ENCODE measurements at regions not wholly inside any gene's neighbourhood (a gene's known extent, or its start where the extent isn't known, plus 50 kb on each side); places are given as distances from the start of the nearest gene placed in this dataset.
"Not testable (repeated sequence)": the region's sequence is repeated elsewhere in the genome, so short reads cannot be mapped to it uniquely, and the experiment has no call there.

DNA sequence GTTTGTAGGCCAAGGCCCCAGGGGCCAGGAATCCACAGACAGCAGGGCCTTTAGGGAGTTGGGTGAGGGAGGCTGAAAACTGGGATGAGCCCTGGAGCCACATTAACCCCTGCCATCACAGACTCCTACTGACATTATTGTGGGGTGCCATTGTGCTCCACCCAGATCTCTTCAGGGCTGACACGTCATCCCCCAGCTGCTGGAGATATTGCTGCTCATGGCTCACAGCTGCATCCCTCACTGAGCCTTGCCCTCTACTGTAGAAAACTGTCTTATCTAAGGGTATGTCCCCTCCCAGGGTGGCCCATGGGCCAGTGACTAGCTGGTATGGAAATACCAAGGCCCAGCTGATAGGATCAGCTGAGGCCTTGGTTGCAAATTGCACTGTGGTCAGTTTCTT, 87.3 kb upstream of the PRR23C start:
- no peak for DNase-seq (ENCODE audit: extremely low read depth in 1 of 2, low read depth in 1 of 2)

GRCh38 chr3:139132976-139133375, 88.3 kb upstream of the PRR23C start:
- no peak for DNase-seq (ENCODE audit: extremely low read depth in 1 of 2, low read depth in 1 of 2)

DNA sequence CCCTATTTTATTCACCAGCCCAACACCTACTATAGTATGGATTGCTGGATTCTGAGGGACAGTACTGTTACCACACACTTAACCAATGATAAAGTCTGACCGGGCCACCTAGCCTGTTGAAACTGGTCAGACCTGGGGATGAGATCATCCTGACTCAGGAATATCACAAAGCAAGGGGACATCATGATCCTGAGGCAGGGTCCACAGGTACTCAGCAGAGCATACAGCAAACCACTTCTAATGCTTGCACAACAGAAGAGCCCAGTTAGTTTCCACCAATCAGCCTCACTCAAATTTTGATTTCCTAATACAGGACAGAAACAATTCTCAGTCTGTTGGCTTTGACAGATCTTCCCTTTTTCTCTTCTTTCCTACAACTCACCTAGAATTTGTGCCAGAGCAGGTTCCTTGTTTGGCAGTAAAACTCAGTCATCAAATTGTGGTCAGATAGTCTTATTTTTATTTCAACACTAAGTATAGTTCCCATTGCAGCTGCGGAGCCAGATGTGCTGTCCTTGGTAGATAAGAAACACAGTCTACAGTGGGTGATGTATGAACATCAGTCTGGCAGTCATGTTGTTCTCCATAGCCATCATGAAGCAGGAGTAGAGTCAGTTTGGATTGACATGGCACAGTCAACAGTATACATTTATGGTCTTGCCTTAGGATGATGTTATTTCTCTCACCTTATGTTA, 90.1 kb upstream of the PRR23C start:
- no peak for DNase-seq (ENCODE audit: extremely low read depth in 1 of 2, low read depth in 1 of 2)

DNA sequence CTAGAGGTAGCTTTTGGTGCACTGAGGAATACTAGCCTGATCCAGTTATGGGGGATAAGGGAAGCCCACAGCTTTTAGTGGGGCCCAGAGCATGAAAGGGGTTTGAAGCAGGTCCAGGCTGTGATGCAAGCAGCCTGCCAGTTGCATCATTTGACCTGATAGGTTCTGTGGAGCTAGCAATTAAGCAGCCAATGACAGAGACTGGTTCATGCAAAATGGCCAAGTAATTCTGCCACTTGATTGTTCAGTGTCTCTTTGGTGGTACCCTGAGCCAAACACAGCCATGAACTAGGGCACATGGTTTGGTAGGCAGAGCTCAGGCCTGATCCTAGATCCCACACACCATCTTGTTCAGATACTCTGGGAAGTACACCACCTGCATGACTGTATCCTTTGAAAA, 91.0 kb upstream of the PRR23C start:
- DNase-seq (ENCODE audit: extremely low read depth in 1 of 2, low read depth in 1 of 2) = no peak

DNA sequence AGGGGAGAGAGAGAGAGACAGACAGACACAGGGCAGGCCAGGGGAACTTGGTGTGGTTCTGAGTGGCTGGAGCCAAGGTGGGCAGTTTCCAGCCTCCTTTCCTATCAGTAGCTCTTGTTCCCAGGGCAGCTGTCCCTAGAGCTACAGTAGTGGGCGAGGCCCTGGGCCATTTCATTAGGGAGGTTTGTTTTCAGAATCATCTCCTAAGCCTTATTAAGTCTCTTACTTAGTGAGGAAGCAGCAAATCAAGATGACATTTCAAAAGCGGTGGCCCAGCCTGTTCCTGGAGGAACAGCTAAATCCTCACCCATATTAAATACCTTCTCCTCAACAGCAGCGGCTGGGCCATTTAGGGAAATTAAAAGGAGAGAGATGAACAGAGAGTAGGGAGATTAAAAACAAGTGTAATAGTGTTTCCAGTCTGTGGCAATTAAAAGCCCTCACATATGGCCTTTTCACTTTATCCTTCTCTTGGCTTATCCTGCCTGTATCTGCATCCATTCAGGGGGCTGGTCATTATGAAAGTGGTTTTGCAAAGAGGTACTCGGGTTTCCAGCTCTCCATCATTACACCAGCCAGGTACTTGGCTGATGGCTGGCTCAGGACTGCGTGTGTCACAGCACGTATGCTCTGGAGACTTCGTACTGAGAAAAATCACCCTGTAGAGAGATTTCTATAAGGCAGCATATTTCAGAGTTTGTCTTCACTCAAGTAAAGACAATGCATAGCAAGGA, 91.9 kb upstream of the PRR23C start:
- no peak for DNase-seq (ENCODE audit: extremely low read depth in 1 of 2, low read depth in 1 of 2)

GRCh38 chr3:139140553-139140952, 95.9 kb upstream of the PRR23C start:
- no peak for DNase-seq (ENCODE audit: extremely low read depth in 1 of 2, low read depth in 1 of 2)

GRCh38 chr3:139145980-139146379, 101.3 kb upstream of the PRR23C start:
- DNase-seq (ENCODE audit: extremely low read depth in 1 of 2, low read depth in 1 of 2) = not testable (repeated sequence)

DNA sequence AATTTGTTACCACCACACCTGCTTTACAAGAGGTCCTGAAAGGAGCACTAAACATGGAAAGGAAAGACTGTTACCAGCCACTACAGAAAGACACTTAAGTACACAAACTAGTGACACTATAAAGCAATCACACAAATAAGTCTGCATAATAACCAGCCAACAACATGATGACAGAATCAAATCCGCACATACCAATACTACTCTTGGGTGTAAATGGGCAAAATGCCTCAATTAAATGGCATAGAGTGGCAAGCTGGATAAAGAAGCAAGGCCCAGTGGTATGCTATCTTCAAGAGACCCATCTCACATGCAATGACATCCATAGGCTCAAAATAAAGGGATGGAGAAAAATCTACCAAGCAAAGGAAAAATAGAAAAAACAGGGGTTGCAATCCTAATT, 106.8 kb upstream of the PRR23C start:
- no peak for DNase-seq (ENCODE audit: extremely low read depth in 1 of 2, low read depth in 1 of 2)

- DNase-seq (ENCODE audit: extremely low read depth in 1 of 2, low read depth in 1 of 2) = not testable (repeated sequence)
Observed at GRCh38 chr3:139153434-139153833, 108.7 kb upstream of the PRR23C start.

DNA sequence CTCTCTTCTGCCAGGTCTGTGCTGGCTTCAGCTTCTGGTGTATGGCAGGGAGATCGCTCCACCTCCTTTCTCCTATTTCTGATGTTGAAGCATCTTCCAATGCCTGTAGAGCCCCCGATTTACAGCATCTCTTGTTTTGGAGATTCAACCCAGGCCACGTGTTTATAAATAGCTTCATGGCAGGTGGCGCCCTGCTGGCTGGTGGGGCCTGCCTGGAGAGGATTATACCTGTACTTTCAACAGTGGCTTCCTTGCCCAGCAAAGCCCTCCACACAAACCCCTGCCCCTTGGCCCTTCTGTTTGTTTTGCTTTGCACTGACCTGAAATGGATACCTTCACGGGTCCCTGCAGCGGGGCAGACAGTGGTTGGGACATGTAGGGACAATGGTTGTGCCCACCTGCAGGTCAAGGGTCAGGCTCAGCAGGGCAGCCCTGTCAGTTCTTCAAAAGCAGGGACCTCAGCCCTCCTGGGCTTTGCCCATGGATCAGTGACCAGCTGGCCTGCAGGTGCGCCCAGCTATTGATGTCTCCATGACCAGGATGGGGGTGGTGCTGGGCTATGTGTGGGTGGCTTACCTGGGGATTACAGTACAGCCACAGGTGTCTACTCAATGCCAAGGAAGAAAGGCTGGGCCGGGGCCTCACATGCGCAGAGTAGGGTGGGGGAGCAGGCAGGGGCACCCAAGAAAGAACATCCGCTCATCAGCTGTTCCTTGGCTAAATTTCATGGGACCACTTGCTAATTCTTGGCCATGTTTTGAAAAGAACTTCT, 112.7 kb upstream of the PRR23C start:
- DNase-seq (ENCODE audit: extremely low read depth in 1 of 2, low read depth in 1 of 2) = no peak

GRCh38 chr3:139159356-139159755, 114.7 kb upstream of the PRR23C start:
- DNase-seq (ENCODE audit: extremely low read depth in 1 of 2, low read depth in 1 of 2) = no peak

DNA sequence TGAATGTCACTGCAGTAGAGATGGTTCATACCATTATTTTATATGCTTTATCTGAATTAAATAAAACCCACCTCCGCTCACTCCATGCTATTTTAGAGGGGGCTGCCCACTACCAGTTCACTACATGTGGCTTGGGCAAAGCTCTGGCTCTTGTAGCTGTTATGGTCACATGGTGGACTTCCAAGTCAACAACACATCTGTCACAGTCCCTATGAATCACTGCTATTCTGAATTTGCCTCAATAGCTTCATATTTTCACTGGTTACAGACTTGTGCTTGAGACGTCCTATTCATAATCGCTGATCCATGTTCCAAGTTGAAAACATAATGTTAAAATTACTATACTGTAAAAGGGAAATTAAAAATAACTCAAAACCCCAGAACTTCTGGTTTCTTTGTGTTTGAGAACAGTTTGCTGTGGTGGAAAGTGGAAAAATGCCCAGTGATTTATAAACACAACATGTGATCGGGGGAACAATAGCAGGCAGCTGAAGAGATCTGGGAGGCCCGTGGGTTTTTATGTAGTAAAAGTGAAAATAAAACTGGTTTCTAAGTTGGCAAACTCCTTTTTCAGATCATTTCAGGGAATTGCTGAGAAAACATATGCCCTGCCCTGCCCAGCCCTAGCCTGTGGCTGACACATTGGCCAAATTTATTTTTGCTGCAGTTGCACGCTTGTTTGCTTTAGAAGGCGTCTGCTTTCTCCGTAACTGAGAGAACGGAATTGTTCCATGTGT, 128.8 kb upstream of the PRR23C start:
- no peak for DNase-seq (ENCODE audit: extremely low read depth in 1 of 2, low read depth in 1 of 2)

GRCh38 chr3:139180489-139180888, 135.8 kb upstream of the PRR23C start:
- no peak for DNase-seq (ENCODE audit: extremely low read depth in 1 of 2, low read depth in 1 of 2)

- DNase-seq (ENCODE audit: extremely low read depth in 1 of 2, low read depth in 1 of 2) = no peak
Observed at GRCh38 chr3:139182143-139182542, 137.5 kb upstream of the PRR23C start.

- no peak for DNase-seq (ENCODE audit: extremely low read depth in 1 of 2, low read depth in 1 of 2)
Observed at GRCh38 chr3:139182598-139182997, 137.9 kb upstream of the PRR23C start.

DNA sequence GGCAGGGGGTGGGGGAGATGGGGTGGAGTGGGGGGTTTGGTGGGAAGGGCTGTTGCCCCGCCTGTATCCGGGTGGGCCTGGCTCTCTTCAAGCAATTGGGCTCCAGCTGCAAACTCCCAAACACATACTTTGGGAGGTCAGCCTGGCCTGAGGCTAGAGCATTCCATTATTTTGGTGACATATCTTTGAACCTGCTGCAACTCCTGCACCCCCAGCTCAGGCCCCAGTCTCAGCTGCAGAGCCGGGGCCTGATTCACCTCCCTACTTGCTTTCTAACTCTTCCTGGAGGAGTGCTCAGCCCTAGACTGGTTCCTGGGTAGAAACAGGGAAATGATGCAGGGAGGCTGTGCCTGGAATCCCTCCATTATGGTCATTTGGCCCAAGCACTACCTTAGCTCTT, 140.8 kb upstream of the PRR23C start:
- DNase-seq (ENCODE audit: extremely low read depth in 1 of 2, low read depth in 1 of 2) = no peak

DNA sequence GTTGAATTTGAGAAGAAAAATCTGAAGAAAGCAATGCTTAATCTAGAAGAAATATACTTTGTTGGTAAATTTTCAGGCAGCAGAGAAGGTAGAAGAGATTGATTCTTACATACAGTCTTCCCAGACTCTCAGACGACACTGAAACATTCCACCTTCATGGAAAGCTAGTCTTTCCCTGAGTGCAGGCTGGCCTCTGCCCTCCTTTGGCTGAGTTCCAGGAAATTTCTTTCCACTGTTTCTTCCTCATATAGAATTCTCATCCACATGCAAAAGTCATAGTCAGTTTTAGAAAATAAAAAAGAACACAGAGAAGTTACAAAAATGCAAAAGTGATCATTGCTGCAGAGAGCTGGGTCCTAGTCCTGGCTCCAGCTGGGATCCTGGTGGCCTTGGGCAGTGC, 142.5 kb upstream of the PRR23C start:
- no peak for DNase-seq (ENCODE audit: extremely low read depth in 1 of 2, low read depth in 1 of 2)

DNA sequence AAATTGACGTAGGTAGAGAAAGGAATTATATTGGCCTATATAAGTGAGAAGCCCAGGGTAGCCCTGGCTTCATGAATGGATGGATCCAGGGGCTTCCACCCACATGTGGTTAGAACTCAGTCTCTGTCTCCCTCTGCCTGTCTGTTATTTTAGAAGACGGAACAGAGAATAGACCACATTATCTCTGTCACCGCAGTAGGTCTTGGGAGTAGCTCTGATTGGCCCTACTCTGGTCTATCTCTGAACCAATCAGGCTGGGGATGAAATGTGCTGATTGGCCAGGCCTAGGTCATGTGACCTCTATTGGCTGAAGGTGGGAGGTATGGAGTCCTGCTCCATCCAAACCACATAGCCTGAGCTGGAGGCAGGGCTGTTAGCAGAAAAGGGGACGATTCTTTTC, 143.0 kb upstream of the PRR23C start:
- DNase-seq (ENCODE audit: extremely low read depth in 1 of 2, low read depth in 1 of 2) = no peak

DNA sequence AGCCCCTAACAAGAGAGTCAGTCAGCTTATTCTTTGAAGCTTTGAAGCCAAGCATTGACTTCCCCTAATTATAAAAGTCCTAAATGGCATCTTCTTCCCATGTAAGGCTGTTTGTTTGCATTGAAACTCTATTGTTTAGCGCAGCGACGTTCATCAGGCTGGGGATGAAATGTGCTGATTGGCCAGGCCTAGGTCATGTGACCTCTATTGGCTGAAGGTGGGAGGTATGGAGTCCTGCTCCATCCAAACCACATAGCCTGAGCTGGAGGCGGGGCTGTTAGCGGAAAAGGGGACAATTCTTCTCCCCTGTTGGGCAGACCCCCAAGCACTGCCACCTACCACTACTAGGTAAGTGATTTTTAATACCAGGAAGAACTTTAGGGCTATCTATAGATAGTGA, 145.3 kb upstream of the PRR23C start:
- DNase-seq (ENCODE audit: extremely low read depth in 1 of 2, low read depth in 1 of 2) = no peak

- not testable (repeated sequence) for DNase-seq (ENCODE audit: extremely low read depth in 1 of 2, low read depth in 1 of 2)
Observed at GRCh38 chr3:139194421-139194820, 149.4 kb upstream of the MRPS22 start.

- not testable (repeated sequence) for DNase-seq (ENCODE audit: extremely low read depth in 1 of 2, low read depth in 1 of 2)
Observed at GRCh38 chr3:139196146-139196545, 147.7 kb upstream of the MRPS22 start.

Data from stimulated activated CD8-positive, alpha-beta memory T cell treated with anti-CD3 and anti-CD28 coated beads, Interleukin-7, amount 100 ng/mL, for 48 hours (primary cell).